HG02885 (cell line): ENCODE measurements at regions not wholly inside any gene's neighbourhood (a gene's known extent, or its start where the extent isn't known, plus 50 kb on each side); places are given as distances from the start of the nearest gene placed in this dataset.
"Not testable (repeated sequence)": the region's sequence is repeated elsewhere in the genome, so short reads cannot be mapped to it uniquely, and the experiment has no call there.

Source experiments
- ATAC-seq: cut with Tn5 transposase; IDR thresholded peaks from one replicate; pipeline ENCODE4 v1.9.1; 2021; ENCODE audit warnings: mild to moderate bottlenecking; ENCODE audit not compliant: unreplicated experiment, poor library complexity

GRCh38 chr2:129374452-129374851 lies 605.0 kb upstream of the RAB6C start:
- ATAC-seq, result no peak

GRCh38 chr2:129375632-129376425 lies 603.6 kb upstream of the RAB6C start:
- ATAC-seq, result no peak

GRCh38 chr2:129376426-129377077 lies 602.9 kb upstream of the RAB6C start:
- no peak for ATAC-seq

- ATAC-seq, result no peak
Observed at GRCh38 chr2:129377078-129377469, 602.4 kb upstream of the RAB6C start.

GRCh38 chr2:129378186-129378585 lies 601.3 kb upstream of the RAB6C start:
- no peak for ATAC-seq

GRCh38 chr2:129379411-129379810 lies 600.1 kb upstream of the RAB6C start:
- peak; percentile 84 for ATAC-seq

- ATAC-seq, result no peak
Observed at GRCh38 chr2:129381789-129382188, 597.7 kb upstream of the RAB6C start.

GRCh38 chr2:129388870-129389269 lies 590.6 kb upstream of the RAB6C start:
- no peak for ATAC-seq

- no peak for ATAC-seq
Observed at GRCh38 chr2:129393816-129394215, 585.6 kb upstream of the RAB6C start.

- ATAC-seq, result peak; percentile 85
Observed at GRCh38 chr2:129396980-129397599, 582.4 kb upstream of the RAB6C start.

- ATAC-seq, result no peak
Observed at GRCh38 chr2:129400826-129401225, 578.6 kb upstream of the RAB6C start.

- ATAC-seq, result no peak
Observed at GRCh38 chr2:129402076-129402475, 577.4 kb upstream of the RAB6C start.

GRCh38 chr2:129404000-129404685 lies 575.3 kb upstream of the RAB6C start:
- no peak for ATAC-seq

GRCh38 chr2:129408570-129408969 lies 570.9 kb upstream of the RAB6C start:
- no peak for ATAC-seq

- not testable (repeated sequence) for ATAC-seq
Observed at GRCh38 chr2:129417041-129417440, 562.4 kb upstream of the RAB6C start.

GRCh38 chr2:129422028-129422427 lies 557.4 kb upstream of the RAB6C start:
- ATAC-seq, result no peak

- ATAC-seq, result no peak
Observed at GRCh38 chr2:129428086-129428660, 551.3 kb upstream of the RAB6C start.

GRCh38 chr2:129430911-129431310 lies 548.6 kb upstream of the RAB6C start:
- no peak for ATAC-seq

- no peak for ATAC-seq
Observed at GRCh38 chr2:129431881-129432280, 547.6 kb upstream of the RAB6C start.

- ATAC-seq, result no peak
Observed at GRCh38 chr2:129436809-129437208, 542.7 kb upstream of the RAB6C start.

GRCh38 chr2:129437725-129438124 lies 541.7 kb upstream of the RAB6C start:
- no peak for ATAC-seq
